HG02938 (cell line): ENCODE measurements at regions not wholly inside any gene's neighbourhood (a gene's known extent, or its start where the extent isn't known, plus 50 kb on each side); places are given as distances from the start of the nearest gene placed in this dataset.

Source experiments
- ATAC-seq: cut with Tn5 transposase; IDR thresholded peaks from one replicate; pipeline ENCODE4 v1.9.1; 2021; ENCODE audit warnings: mild to moderate bottlenecking, moderate library complexity; ENCODE audit not compliant: unreplicated experiment

- ATAC-seq: no peak
These were observed 778.3 kb downstream of the KCNJ18 start for GRCh38 chr17:22470411-22471175.

- ATAC-seq: no peak
These were observed 792.5 kb downstream of the KCNJ18 start for GRCh38 chr17:22484826-22485225.

- no peak for ATAC-seq
These were observed 798.1 kb downstream of the KCNJ18 start for GRCh38 chr17:22490399-22490798.

GRCh38 chr17:22492331-22492730, 800.0 kb downstream of the KCNJ18 start:
- no peak for ATAC-seq

- ATAC-seq: no peak
These were observed 804.1 kb downstream of the KCNJ18 start for GRCh38 chr17:22496450-22496849.

- ATAC-seq: no peak
These were observed 811.1 kb downstream of the KCNJ18 start for GRCh38 chr17:22503322-22503899.

GRCh38 chr17:22505660-22506059, 813.3 kb downstream of the KCNJ18 start:
- ATAC-seq: no peak

GRCh38 chr17:22506231-22506630, 813.9 kb downstream of the KCNJ18 start:
- ATAC-seq: no peak

- ATAC-seq: no peak
These were observed 814.5 kb downstream of the KCNJ18 start for GRCh38 chr17:22506861-22507260.

GRCh38 chr17:22507823-22508222, 815.5 kb downstream of the KCNJ18 start:
- ATAC-seq: no peak

- no peak for ATAC-seq
These were observed 818.2 kb downstream of the KCNJ18 start for GRCh38 chr17:22510504-22510903.

- no peak for ATAC-seq
These were observed 819.1 kb downstream of the KCNJ18 start for GRCh38 chr17:22511431-22511830.

GRCh38 chr17:22512057-22512456, 819.7 kb downstream of the KCNJ18 start:
- ATAC-seq: no peak

GRCh38 chr17:22512506-22512905, 820.2 kb downstream of the KCNJ18 start:
- no peak for ATAC-seq

GRCh38 chr17:22512997-22513538, 820.7 kb downstream of the KCNJ18 start:
- ATAC-seq: no peak

- no peak for ATAC-seq
These were observed 822.0 kb downstream of the KCNJ18 start for GRCh38 chr17:22514315-22514714.

GRCh38 chr17:22514767-22515320, 822.5 kb downstream of the KCNJ18 start:
- ATAC-seq: no peak

GRCh38 chr17:22515599-22515998, 823.3 kb downstream of the KCNJ18 start:
- no peak for ATAC-seq

- ATAC-seq: no peak
These were observed 824.7 kb downstream of the KCNJ18 start for GRCh38 chr17:22516861-22517636.

- ATAC-seq: no peak
These were observed 825.4 kb downstream of the KCNJ18 start for GRCh38 chr17:22517716-22518115.

- ATAC-seq: no peak
These were observed 825.9 kb downstream of the KCNJ18 start for GRCh38 chr17:22518185-22518584.
